ENCODE measurements at regions not wholly inside any gene's neighbourhood (a gene's known extent, or its start where the extent isn't known, plus 50 kb on each side); places are given as distances from the start of the nearest gene placed in this dataset.

GRCh38 chr2:176680916-176681516 is 411.8 kb downstream of the MTX2 start:
- no peak overlapping the region for H3K4me3 ChIP-seq (ENCODE audit: extremely low read depth, insufficient read depth, low read length, poor library complexity, severe bottlenecking)
- WGBS, 2 experiments (ENCODE audit: insufficient coverage in 2 of 2): 86% methylated on average over 1 of the region's 1 CpG; no CpG with 5 or more reads in 1 of the 2 experiments
- no peaks in the 10 kb centered on the region for H3K9me3 ChIP-seq (ENCODE audit: control insufficient read depth, low read length)
- no peaks in the 10 kb centered on the region for H3K36me3 ChIP-seq (ENCODE audit: control insufficient read depth, insufficient read depth, low read length)
- no peaks in the 10 kb centered on the region for H3K4me1 ChIP-seq (ENCODE audit: control insufficient read depth, insufficient read depth, low read length, poor library complexity, severe bottlenecking)
- H3K27ac ChIP-seq (ENCODE audit: low read depth, low read length, severe bottlenecking): no peak overlapping the region

GRCh38 chr2:176681584-176682115 is 412.4 kb downstream of the MTX2 start:
- Histone ChIP-seq H3K36me3 (ENCODE audit: control insufficient read depth, insufficient read depth, low read length) (no peaks in the 10 kb centered on the region), H3K4me1 (ENCODE audit: control insufficient read depth, insufficient read depth, low read length, poor library complexity, severe bottlenecking) (no peaks in the 10 kb centered on the region), H3K9me3 (ENCODE audit: control insufficient read depth, low read length) (no peaks in the 10 kb centered on the region), H3K4me3 (ENCODE audit: extremely low read depth, insufficient read depth, low read length, poor library complexity, severe bottlenecking) (no peak overlapping the region), H3K27ac (ENCODE audit: low read depth, low read length, severe bottlenecking) (no peak overlapping the region)
- no CpG with 5 or more reads among the region's 1 CpG for WGBS, 2 experiments (ENCODE audit: insufficient coverage in 2 of 2)

- no peaks in the 10 kb centered on the region for H3K9me3 ChIP-seq (ENCODE audit: control insufficient read depth, low read length)
- H3K36me3 ChIP-seq (ENCODE audit: control insufficient read depth, insufficient read depth, low read length): no peaks in the 10 kb centered on the region
- no peak overlapping the region for H3K27ac ChIP-seq (ENCODE audit: low read depth, low read length, severe bottlenecking)
- H3K4me3 ChIP-seq (ENCODE audit: extremely low read depth, insufficient read depth, low read length, poor library complexity, severe bottlenecking): no peak overlapping the region
- H3K4me1 ChIP-seq (ENCODE audit: control insufficient read depth, insufficient read depth, low read length, poor library complexity, severe bottlenecking): no peaks in the 10 kb centered on the region
- WGBS, 2 experiments (ENCODE audit: insufficient coverage in 2 of 2): 80% methylated on average over 1 of the region's 3 CpGs; no CpG with 5 or more reads in 1 of the 2 experiments
These were observed 413.0 kb downstream of the MTX2 start for GRCh38 chr2:176682278-176682677.

- no peak overlapping the region for H3K27ac ChIP-seq (ENCODE audit: low read depth, low read length, severe bottlenecking)
- no peaks in the 10 kb centered on the region for H3K4me1 ChIP-seq (ENCODE audit: control insufficient read depth, insufficient read depth, low read length, poor library complexity, severe bottlenecking)
These were observed 414.4 kb downstream of the MTX2 start for GRCh38 chr2:176683618-176684111.

GRCh38 chr2:176685908-176686307 is 416.7 kb downstream of the MTX2 start:
- no peaks in the 10 kb centered on the region for H3K36me3 ChIP-seq (ENCODE audit: control insufficient read depth, insufficient read depth, low read length)
- no peaks in the 10 kb centered on the region for H3K4me1 ChIP-seq (ENCODE audit: control insufficient read depth, insufficient read depth, low read length, poor library complexity, severe bottlenecking)
- WGBS, 2 experiments (ENCODE audit: insufficient coverage in 2 of 2): 61 to 67% methylated on average over 3 of the region's 3 CpGs
- H3K4me3 ChIP-seq (ENCODE audit: extremely low read depth, insufficient read depth, low read length, poor library complexity, severe bottlenecking): no peak overlapping the region
- no peaks in the 10 kb centered on the region for H3K9me3 ChIP-seq (ENCODE audit: control insufficient read depth, low read length)
- no peak overlapping the region for H3K27ac ChIP-seq (ENCODE audit: low read depth, low read length, severe bottlenecking)

More at GRCh38 chr2:176683618-176684111, 414.4 kb downstream of the MTX2 start:
- Histone ChIP-seq H3K4me3 (ENCODE audit: extremely low read depth, insufficient read depth, low read length, poor library complexity, severe bottlenecking) (no peak overlapping the region), H3K36me3 (ENCODE audit: control insufficient read depth, insufficient read depth, low read length) (no peaks in the 10 kb centered on the region), H3K9me3 (ENCODE audit: control insufficient read depth, low read length) (no peaks in the 10 kb centered on the region)
- 50% methylated on average over 1 of the region's 1 CpG; no CpG with 5 or more reads in 1 of the 2 experiments for WGBS, 2 experiments (ENCODE audit: insufficient coverage in 2 of 2)

- H3K27ac ChIP-seq (ENCODE audit: low read depth, low read length, severe bottlenecking): no peak overlapping the region
- H3K4me1 ChIP-seq (ENCODE audit: control insufficient read depth, insufficient read depth, low read length, poor library complexity, severe bottlenecking): no peaks in the 10 kb centered on the region
- H3K36me3 ChIP-seq (ENCODE audit: control insufficient read depth, insufficient read depth, low read length): no peaks in the 10 kb centered on the region
- no peaks in the 10 kb centered on the region for H3K9me3 ChIP-seq (ENCODE audit: control insufficient read depth, low read length)
- H3K4me3 ChIP-seq (ENCODE audit: extremely low read depth, insufficient read depth, low read length, poor library complexity, severe bottlenecking): no peak overlapping the region
- WGBS, 2 experiments (ENCODE audit: insufficient coverage in 2 of 2): no CpG with 5 or more reads among the region's 3 CpGs
These were observed 417.1 kb downstream of the MTX2 start for GRCh38 chr2:176686328-176686727.

GRCh38 chr2:176687342-176687741 is 418.1 kb downstream of the MTX2 start:
- 88 to 96% methylated on average over 3 to 4 of the region's 4 CpGs for WGBS, 2 experiments (ENCODE audit: insufficient coverage in 2 of 2)
- H3K4me3 ChIP-seq (ENCODE audit: extremely low read depth, insufficient read depth, low read length, poor library complexity, severe bottlenecking): no peak overlapping the region
- H3K36me3 ChIP-seq (ENCODE audit: control insufficient read depth, insufficient read depth, low read length): no peaks in the 10 kb centered on the region
- no peaks in the 10 kb centered on the region for H3K4me1 ChIP-seq (ENCODE audit: control insufficient read depth, insufficient read depth, low read length, poor library complexity, severe bottlenecking)
- no peak overlapping the region for H3K27ac ChIP-seq (ENCODE audit: low read depth, low read length, severe bottlenecking)
- H3K9me3 ChIP-seq (ENCODE audit: control insufficient read depth, low read length): no peaks in the 10 kb centered on the region

- Histone ChIP-seq H3K4me3 (ENCODE audit: extremely low read depth, insufficient read depth, low read length, poor library complexity, severe bottlenecking) (no peak overlapping the region), H3K27ac (ENCODE audit: low read depth, low read length, severe bottlenecking) (no peak overlapping the region)
- 57% methylated on average over 1 of the region's 1 CpG; no CpG with 5 or more reads in 1 of the 2 experiments for WGBS, 2 experiments (ENCODE audit: insufficient coverage in 2 of 2)
These were observed 418.7 kb downstream of the MTX2 start for GRCh38 chr2:176687944-176688343.

GRCh38 chr2:176689711-176690110 is 420.5 kb downstream of the MTX2 start:
- no peaks in the 10 kb centered on the region for H3K36me3 ChIP-seq (ENCODE audit: control insufficient read depth, insufficient read depth, low read length)
- 80 to 100% methylated on average over 1 of the region's 1 CpG for WGBS, 2 experiments (ENCODE audit: insufficient coverage in 2 of 2)
- no peak overlapping the region for H3K27ac ChIP-seq (ENCODE audit: low read depth, low read length, severe bottlenecking)
- H3K9me3 ChIP-seq (ENCODE audit: control insufficient read depth, low read length): no peaks in the 10 kb centered on the region
- H3K4me3 ChIP-seq (ENCODE audit: extremely low read depth, insufficient read depth, low read length, poor library complexity, severe bottlenecking): no peak overlapping the region
- no peaks in the 10 kb centered on the region for H3K4me1 ChIP-seq (ENCODE audit: control insufficient read depth, insufficient read depth, low read length, poor library complexity, severe bottlenecking)

More at GRCh38 chr2:176687944-176688343, 418.7 kb downstream of the MTX2 start:
- H3K9me3 ChIP-seq (ENCODE audit: control insufficient read depth, low read length): no peaks in the 10 kb centered on the region
- H3K36me3 ChIP-seq (ENCODE audit: control insufficient read depth, insufficient read depth, low read length): no peaks in the 10 kb centered on the region
- no peaks in the 10 kb centered on the region for H3K4me1 ChIP-seq (ENCODE audit: control insufficient read depth, insufficient read depth, low read length, poor library complexity, severe bottlenecking)

GRCh38 chr2:176691471-176691870 is 422.2 kb downstream of the MTX2 start:
- Histone ChIP-seq H3K36me3 (ENCODE audit: control insufficient read depth, insufficient read depth, low read length) (no peaks in the 10 kb centered on the region), H3K27ac (ENCODE audit: low read depth, low read length, severe bottlenecking) (no peak overlapping the region), H3K4me1 (ENCODE audit: control insufficient read depth, insufficient read depth, low read length, poor library complexity, severe bottlenecking) (no peaks in the 10 kb centered on the region), H3K4me3 (ENCODE audit: extremely low read depth, insufficient read depth, low read length, poor library complexity, severe bottlenecking) (no peak overlapping the region), H3K9me3 (ENCODE audit: control insufficient read depth, low read length) (no peaks in the 10 kb centered on the region)
- no CpG with 5 or more reads among the region's 2 CpGs for WGBS, 2 experiments (ENCODE audit: insufficient coverage in 2 of 2)

- H3K9me3 ChIP-seq (ENCODE audit: control insufficient read depth, low read length): no peaks in the 10 kb centered on the region
- no peak overlapping the region for H3K4me3 ChIP-seq (ENCODE audit: extremely low read depth, insufficient read depth, low read length, poor library complexity, severe bottlenecking)
- no peak overlapping the region for H3K27ac ChIP-seq (ENCODE audit: low read depth, low read length, severe bottlenecking)
- WGBS, 2 experiments (ENCODE audit: insufficient coverage in 2 of 2): 100% methylated on average over 1 of the region's 1 CpG; no CpG with 5 or more reads in 1 of the 2 experiments
- no peaks in the 10 kb centered on the region for H3K36me3 ChIP-seq (ENCODE audit: control insufficient read depth, insufficient read depth, low read length)
- H3K4me1 ChIP-seq (ENCODE audit: control insufficient read depth, insufficient read depth, low read length, poor library complexity, severe bottlenecking): no peaks in the 10 kb centered on the region
These were observed 423.3 kb downstream of the MTX2 start for GRCh38 chr2:176692533-176692932.
